GM12801 (cell line): ENCODE measurements at regions not wholly inside any gene's neighbourhood (a gene's known extent, or its start where the extent isn't known, plus 50 kb on each side); places are given as distances from the start of the nearest gene placed in this dataset.

Experiments used
- CTCF ChIP-seq: IDR thresholded peaks from one replicate; pipeline ENCODE4 v1.5.1; 2011; ENCODE audit warnings: control low read depth; ENCODE audit not compliant: insufficient read length; ENCODE audit errors: extremely low read depth

GRCh38 chr1:30489737-30490389 is 233.5 kb downstream of the MATN1 start:
- TF ChIP-seq CTCF: no peak

- TF ChIP-seq CTCF: no peak
Observed at GRCh38 chr1:30488324-30488913, 235.0 kb downstream of the MATN1 start.

- TF ChIP-seq CTCF: no peak
Observed at GRCh38 chr1:30487042-30487441, 236.3 kb downstream of the MATN1 start.

GRCh38 chr1:30485072-30485471 is 238.3 kb downstream of the MATN1 start:
- no peak for TF ChIP-seq CTCF

- no peak for TF ChIP-seq CTCF
Observed at GRCh38 chr1:30484668-30485067, 238.7 kb downstream of the MATN1 start.

- TF ChIP-seq CTCF: no peak
Observed at GRCh38 chr1:30479575-30479974, 243.8 kb downstream of the MATN1 start.

GRCh38 chr1:30478799-30479563 is 244.4 kb downstream of the MATN1 start:
- TF ChIP-seq CTCF: no peak
